ENCODE measurements at regions not wholly inside any gene's neighbourhood (a gene's known extent, or its start where the extent isn't known, plus 50 kb on each side); places are given as distances from the start of the nearest gene placed in this dataset.

- no peak for TF ChIP-seq ZBTB10 (tag by site-specific recombination; IDR thresholded peaks at IDR 0.05)
- no peak for TF ChIP-seq ZNF670 (tag by site-specific recombination; IDR thresholded peaks at IDR 0.05; ENCODE audit: low read depth)
Measured at GRCh38 chr6:127000631-127001030, 117.8 kb upstream of the RSPO3 start (continued).

- ChIA-PET CTCF (no interaction called here), POLR2A (no interaction called here)
- no peak overlapping the region for H3K27ac ChIP-seq (ENCODE audit: extremely low read depth, low read depth, low read length)
Measured at GRCh38 chr6:127013865-127014264, 104.6 kb upstream of the RSPO3 start.

GRCh38 chr6:127015858-127016257 lies 102.6 kb upstream of the RSPO3 start:
- TF ChIP-seq ZNF146 (tag by site-specific recombination; IDR thresholded peaks at IDR 0.05) = no peak
- no peak for TF ChIP-seq ZNF184 (tag by site-specific recombination; IDR thresholded peaks at IDR 0.05)
- TF ChIP-seq MEIS1 (CRISPR knock-in tag; IDR thresholded peaks at IDR 0.05; ENCODE audit: borderline replicate concordance) = no peak
- TF ChIP-seq SCRT2 (tag by site-specific recombination; IDR thresholded peaks at IDR 0.05) = no peak
- no peak for TF ChIP-seq ZNF274 (IDR thresholded peaks at IDR 0.05; ENCODE audit: low read length)
- TF ChIP-seq ZNF274 (tag by site-specific recombination; IDR thresholded peaks at IDR 0.05; ENCODE audit: borderline replicate concordance) = no peak
- TF ChIP-seq MYNN (tag by site-specific recombination; IDR thresholded peaks at IDR 0.05; ENCODE audit: borderline replicate concordance) = no peak
- no peak for TF ChIP-seq ZNF843 (tag by site-specific recombination; IDR thresholded peaks at IDR 0.05)
- no peak for TF ChIP-seq KLF9 (tag by site-specific recombination; IDR thresholded peaks at IDR 0.05; ENCODE audit: low read depth)
- Histone ChIP-seq H3K4me3 (ENCODE audit: low read depth, low read length) (no peak overlapping the region), H3K27ac (ENCODE audit: extremely low read depth, low read depth, low read length) (no peak overlapping the region), H3K9me3 (ENCODE audit: control insufficient read depth, insufficient read depth, low read depth, low read length) (no peaks in the 10 kb centered on the region), H3K4me1 (ENCODE audit: control insufficient read depth, insufficient read depth, low read length) (no peaks in the 10 kb centered on the region), H3K36me3 (ENCODE audit: control insufficient read depth in 2 of 2, insufficient read depth in 1 of 2, low read length in 2 of 2) (no peaks in the 10 kb centered on the region)
- ChIA-PET POLR2A (no interaction called here), CTCF (interaction anchor here (0.6 to 0.9 kb wide), 3 partner anchors 9 to 84 kb away, joined by 3 to 4 read pairs (median 3); no protein-coding TSS in a partner anchor)

More at GRCh38 chr6:127013865-127014264, 104.6 kb upstream of the RSPO3 start:
- Histone ChIP-seq H3K9me3 (ENCODE audit: control insufficient read depth, insufficient read depth, low read depth, low read length) (no peaks in the 10 kb centered on the region), H3K4me3 (ENCODE audit: low read depth, low read length) (no peak overlapping the region), H3K36me3 (ENCODE audit: control insufficient read depth in 2 of 2, insufficient read depth in 1 of 2, low read length in 2 of 2) (no peaks in the 10 kb centered on the region), H3K4me1 (ENCODE audit: control insufficient read depth, insufficient read depth, low read length) (no peaks in the 10 kb centered on the region)
- TF ChIP-seq ZNF202 (tag by site-specific recombination; IDR thresholded peaks at IDR 0.05; ENCODE audit: borderline replicate concordance) = no peak
- TF ChIP-seq WT1 (tag by site-specific recombination; IDR thresholded peaks at IDR 0.05) = no peak
- no peak for TF ChIP-seq ZSCAN30 (tag by site-specific recombination; IDR thresholded peaks at IDR 0.05)
- TF ChIP-seq ZNF221 (tag by site-specific recombination; IDR thresholded peaks at IDR 0.05; ENCODE audit: borderline replicate concordance) = no peak
- TF ChIP-seq ZEB2 (tag by site-specific recombination; IDR thresholded peaks at IDR 0.05) = no peak

GRCh38 chr6:127019828-127020227 lies 98.6 kb upstream of the RSPO3 start:
- Histone ChIP-seq H3K4me3 (ENCODE audit: low read depth, low read length) (no peak overlapping the region), H3K9me3 (ENCODE audit: control insufficient read depth, insufficient read depth, low read depth, low read length) (no peaks in the 10 kb centered on the region), H3K4me1 (ENCODE audit: control insufficient read depth, insufficient read depth, low read length) (peaks cover 10% of the 10 kb centered on the region), H3K36me3 (ENCODE audit: control insufficient read depth in 2 of 2, insufficient read depth in 1 of 2, low read length in 2 of 2) (no peaks in the 10 kb centered on the region), H3K27ac (ENCODE audit: extremely low read depth, low read depth, low read length) (no peak overlapping the region)
- ChIA-PET POLR2A (no interaction called here), CTCF (no interaction called here)
- peak; percentile 93 for TF ChIP-seq ZNF10 (tag by site-specific recombination; IDR thresholded peaks at IDR 0.05)
- no peak for TF ChIP-seq KLF7 (tag by site-specific recombination; IDR thresholded peaks at IDR 0.05; ENCODE audit: borderline replicate concordance)

Data from HEK293 (cell line).